Tibial nerve (tissue), 4 donors: ENCODE measurements at regions not wholly inside any gene's neighbourhood (a gene's known extent, or its start where the extent isn't known, plus 50 kb on each side); places are given as distances from the start of the nearest gene placed in this dataset.

Source experiments
- EP300 ChIP-seq, 2 donors: sonication (generic); formaldehyde crosslinking; IDR thresholded peaks; one replicate each; pipeline ENCODE4 v1.6.1; 2017; ENCODE audit warnings: antibody characterized with exemption in 2 of 2, mild to moderate bottlenecking in 1 of 2
- POLR2A ChIP-seq, 2 donors: fragments of 450-650 bp; IDR thresholded peaks; one replicate each; pipeline ENCODE4 v1.6.1; 2017; ENCODE audit warnings: antibody characterized with exemption in 2 of 2, mild to moderate bottlenecking in 2 of 2, moderate library complexity in 2 of 2
- TF ChIP-seq, protein P1 (sequence below), 5 experiments: fragments of 200-600 bp in 3 of 5; fragments of 450-650 bp in 2 of 5; sonication (generic) in 3 of 5; IDR thresholded peaks; one replicate each; pipeline ENCODE4 v1.5.1; 2016 to 2019; ENCODE audit warnings: antibody characterized with exemption in 5 of 5, mild to moderate bottlenecking in 3 of 5, moderate library complexity in 2 of 5

- TF ChIP-seq POLR2A (IDR thresholded peaks at IDR 0.05) = no peak
- TF ChIP-seq EP300 (IDR thresholded peaks at IDR 0.05) = no peak
- TF ChIP-seq, protein P1, sequence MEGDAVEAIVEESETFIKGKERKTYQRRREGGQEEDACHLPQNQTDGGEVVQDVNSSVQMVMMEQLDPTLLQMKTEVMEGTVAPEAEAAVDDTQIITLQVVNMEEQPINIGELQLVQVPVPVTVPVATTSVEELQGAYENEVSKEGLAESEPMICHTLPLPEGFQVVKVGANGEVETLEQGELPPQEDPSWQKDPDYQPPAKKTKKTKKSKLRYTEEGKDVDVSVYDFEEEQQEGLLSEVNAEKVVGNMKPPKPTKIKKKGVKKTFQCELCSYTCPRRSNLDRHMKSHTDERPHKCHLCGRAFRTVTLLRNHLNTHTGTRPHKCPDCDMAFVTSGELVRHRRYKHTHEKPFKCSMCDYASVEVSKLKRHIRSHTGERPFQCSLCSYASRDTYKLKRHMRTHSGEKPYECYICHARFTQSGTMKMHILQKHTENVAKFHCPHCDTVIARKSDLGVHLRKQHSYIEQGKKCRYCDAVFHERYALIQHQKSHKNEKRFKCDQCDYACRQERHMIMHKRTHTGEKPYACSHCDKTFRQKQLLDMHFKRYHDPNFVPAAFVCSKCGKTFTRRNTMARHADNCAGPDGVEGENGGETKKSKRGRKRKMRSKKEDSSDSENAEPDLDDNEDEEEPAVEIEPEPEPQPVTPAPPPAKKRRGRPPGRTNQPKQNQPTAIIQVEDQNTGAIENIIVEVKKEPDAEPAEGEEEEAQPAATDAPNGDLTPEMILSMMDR (IDR thresholded peaks at IDR 0.05) = no peak
Measured at GRCh38 chr1:240033406-240033805, 58.3 kb upstream of the FMN2 start.
